Coronary artery (tissue), 2 donors: ENCODE measurements at regions not wholly inside any gene's neighbourhood (a gene's known extent, or its start where the extent isn't known, plus 50 kb on each side); places are given as distances from the start of the nearest gene placed in this dataset.

Experiments
- DNase-seq: peaks from one replicate; pipeline ENCODE4 v3.0.0-alpha.2; 2017; ENCODE audit warnings: low spot score
- H3K27ac ChIP-seq, 2 donors: fragments of 200-600 bp; sonication (generic); one replicate each; pipeline ENCODE4 v1.5.1; 2016 to 2019
- H3K4me3 ChIP-seq: fragments of 200-600 bp; sonication (generic); 2 replicates; pipeline ENCODE4 v1.5.1; 2016; ENCODE audit warnings: mild to moderate bottlenecking, moderate library complexity
- TF ChIP-seq, protein P1 (sequence below): fragments of 200-600 bp; sonication (generic); IDR thresholded peaks from one replicate; pipeline ENCODE4 v1.5.1; 2019; ENCODE audit warnings: antibody characterized with exemption

DNA sequence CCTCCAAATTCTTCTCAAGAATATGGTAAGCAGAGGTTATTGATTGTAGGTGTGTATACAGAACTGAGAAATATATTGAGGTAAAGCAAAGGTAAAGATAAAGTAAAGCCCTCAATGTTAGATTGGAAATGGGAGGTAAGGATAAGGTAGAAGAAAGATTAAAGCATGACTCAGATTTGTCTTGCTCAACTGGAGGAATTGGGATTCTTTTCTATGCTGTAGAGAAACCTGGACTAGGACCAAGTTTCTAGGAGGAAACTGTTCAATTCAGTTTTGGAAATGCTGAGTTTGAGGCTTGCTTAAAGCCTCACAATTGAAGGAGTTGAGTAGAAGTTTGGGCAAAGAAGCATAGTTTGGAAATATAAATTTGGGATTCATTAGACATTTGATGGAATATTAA, 634.0 kb upstream of the PTCHD4 start:
- no peak overlapping the region for H3K27ac ChIP-seq
- DNase-seq, result no peak
- TF ChIP-seq, protein P1, sequence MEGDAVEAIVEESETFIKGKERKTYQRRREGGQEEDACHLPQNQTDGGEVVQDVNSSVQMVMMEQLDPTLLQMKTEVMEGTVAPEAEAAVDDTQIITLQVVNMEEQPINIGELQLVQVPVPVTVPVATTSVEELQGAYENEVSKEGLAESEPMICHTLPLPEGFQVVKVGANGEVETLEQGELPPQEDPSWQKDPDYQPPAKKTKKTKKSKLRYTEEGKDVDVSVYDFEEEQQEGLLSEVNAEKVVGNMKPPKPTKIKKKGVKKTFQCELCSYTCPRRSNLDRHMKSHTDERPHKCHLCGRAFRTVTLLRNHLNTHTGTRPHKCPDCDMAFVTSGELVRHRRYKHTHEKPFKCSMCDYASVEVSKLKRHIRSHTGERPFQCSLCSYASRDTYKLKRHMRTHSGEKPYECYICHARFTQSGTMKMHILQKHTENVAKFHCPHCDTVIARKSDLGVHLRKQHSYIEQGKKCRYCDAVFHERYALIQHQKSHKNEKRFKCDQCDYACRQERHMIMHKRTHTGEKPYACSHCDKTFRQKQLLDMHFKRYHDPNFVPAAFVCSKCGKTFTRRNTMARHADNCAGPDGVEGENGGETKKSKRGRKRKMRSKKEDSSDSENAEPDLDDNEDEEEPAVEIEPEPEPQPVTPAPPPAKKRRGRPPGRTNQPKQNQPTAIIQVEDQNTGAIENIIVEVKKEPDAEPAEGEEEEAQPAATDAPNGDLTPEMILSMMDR, result no peak
- no peak overlapping the region for H3K4me3 ChIP-seq

DNA sequence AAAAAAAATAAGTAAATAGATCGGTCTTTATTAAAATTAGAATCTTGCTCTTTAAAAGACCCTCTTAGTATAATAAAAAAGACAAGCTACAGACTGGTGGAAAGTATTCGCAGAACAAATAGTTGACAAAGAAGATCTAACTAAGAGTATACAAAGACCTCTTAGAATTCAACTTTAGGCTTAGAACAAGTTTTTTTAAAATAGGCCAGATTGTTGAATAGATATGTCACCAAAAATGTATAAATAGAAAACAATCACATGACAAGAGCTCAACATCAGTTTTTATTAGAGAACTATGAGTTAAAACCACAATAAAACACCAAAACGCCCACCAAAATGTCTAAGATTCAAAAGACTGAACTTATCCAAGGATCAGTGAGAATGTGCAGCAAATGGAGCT, 632.7 kb upstream of the PTCHD4 start:
- Histone ChIP-seq H3K4me3 (no peak overlapping the region), H3K27ac (no peak overlapping the region)
- TF ChIP-seq, protein P1, result no peak
- DNase-seq, result no peak

DNA sequence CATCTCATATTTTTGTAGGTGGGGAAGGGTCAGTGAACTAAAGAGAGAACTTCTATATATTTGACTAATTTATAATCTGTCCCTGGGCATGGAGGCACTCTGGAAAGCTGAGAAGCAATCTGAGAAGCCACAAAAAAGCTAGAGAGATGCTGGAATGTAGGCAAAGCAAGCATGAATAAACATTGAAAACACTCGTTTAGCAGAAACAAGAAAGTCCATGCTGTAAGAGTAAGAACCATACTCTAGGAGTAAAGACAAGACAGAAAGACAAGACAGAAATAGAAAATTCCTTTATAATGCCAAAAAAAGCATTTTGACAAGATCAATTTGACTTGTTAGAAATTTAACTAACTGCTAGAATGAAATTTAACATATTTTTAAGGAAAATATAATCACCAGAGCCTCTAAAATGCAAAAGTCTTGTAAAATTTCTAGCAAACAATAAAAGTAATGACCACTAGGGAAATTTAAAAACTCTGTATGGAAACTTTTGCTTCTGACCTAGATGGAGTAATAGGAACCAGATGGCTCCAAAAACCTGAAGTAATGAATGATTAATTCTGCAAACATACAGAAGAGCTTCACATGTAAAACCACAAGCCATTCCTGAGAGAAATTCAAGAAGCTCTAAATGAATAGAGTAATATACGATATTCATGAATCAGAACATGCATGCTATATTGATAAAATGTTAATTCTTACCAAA, 625.7 kb upstream of the PTCHD4 start:
- Histone ChIP-seq H3K4me3 (no peak overlapping the region), H3K27ac (no peak overlapping the region)
- TF ChIP-seq, protein P1, result no peak
- DNase-seq, result no peak

DNA sequence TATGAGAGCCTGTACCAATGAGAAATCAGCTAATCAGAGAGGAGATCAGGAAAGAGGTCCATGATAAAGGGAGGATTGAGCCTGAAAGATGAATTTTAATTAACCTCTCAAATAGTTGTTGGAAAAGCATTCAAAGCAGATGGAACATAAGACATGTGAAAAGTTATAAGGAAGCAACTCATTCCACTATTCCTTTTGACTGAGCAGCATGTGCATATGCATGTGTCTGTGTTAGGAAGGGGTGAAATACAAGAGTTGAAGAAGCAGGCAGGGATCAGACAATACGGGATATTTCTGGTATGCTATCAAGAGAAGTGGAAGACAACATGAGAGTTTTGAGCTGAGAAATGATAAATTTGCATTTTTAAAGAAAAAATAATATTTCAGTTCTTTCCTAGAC, 624.8 kb upstream of the PTCHD4 start:
- no peak for DNase-seq
- TF ChIP-seq, protein P1, result no peak
- H3K27ac ChIP-seq, result no peak overlapping the region
- no peak overlapping the region for H3K4me3 ChIP-seq

DNA sequence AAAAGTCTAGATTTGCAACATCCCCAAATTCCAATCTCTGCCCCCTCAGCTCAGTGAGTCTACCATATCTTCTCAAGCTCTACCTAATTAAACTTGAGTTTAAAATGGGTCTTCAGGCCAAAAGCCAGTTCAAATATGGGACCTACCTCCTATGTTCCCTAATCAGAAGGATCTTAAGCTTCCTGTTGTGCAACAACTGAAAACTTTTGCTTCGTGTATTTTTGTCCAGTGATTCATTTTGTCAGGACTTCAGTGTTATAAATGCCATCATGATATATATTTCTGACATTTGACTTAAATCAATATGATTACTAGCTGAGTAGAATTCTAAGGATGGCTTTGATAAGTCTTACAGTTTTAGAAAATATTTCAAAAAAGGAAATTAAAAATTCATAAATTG, 622.6 kb upstream of the PTCHD4 start:
- DNase-seq, result no peak
- H3K4me3 ChIP-seq, result no peak overlapping the region
- TF ChIP-seq, protein P1, result no peak
- H3K27ac ChIP-seq, result no peak overlapping the region

DNA sequence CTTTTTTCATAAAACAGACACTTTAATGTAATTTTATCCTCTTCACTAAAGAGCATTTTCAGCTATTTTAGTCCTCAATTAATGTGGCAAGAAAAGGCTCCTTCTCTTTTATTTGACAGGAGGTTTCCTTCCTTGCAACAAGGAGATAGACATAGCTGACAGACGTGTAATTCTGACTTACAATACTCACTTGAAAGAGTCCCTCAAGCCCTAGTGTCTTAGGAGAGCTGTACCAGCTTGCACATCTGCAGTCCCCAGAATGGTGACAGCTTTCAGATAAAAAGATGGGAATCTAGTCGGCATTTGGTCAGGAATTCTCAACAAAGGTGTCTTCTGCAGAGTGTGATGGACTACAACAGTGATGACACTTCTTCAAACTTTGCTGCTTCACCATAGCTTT, 603.7 kb upstream of the PTCHD4 start:
- TF ChIP-seq, protein P1, result no peak
- no peak overlapping the region for H3K27ac ChIP-seq
- no peak for DNase-seq
- H3K4me3 ChIP-seq, result no peak overlapping the region

DNA sequence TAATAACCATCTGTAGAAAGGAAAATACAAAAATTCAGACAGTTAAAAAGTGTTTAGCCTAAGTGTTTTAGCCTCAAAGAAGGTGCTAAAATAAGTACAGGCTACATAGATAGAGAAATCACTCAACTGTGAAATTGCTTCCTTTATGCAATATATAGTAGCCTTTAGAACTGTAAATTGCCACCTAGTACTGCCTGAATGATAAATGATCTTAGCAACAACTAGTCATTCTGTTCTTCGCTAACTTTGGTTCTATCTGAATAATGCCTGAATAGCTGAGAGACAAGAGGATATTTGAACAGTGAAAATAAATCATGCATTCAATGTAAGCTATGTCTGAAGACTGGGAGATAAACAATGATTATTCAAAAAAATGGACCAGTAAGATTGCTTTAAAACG, 603.3 kb upstream of the PTCHD4 start:
- Histone ChIP-seq H3K27ac (no peak overlapping the region), H3K4me3 (no peak overlapping the region)
- TF ChIP-seq, protein P1, result no peak
- no peak for DNase-seq
